ENCODE measurements at regions not wholly inside any gene's neighbourhood (a gene's known extent, or its start where the extent isn't known, plus 50 kb on each side); places are given as distances from the start of the nearest gene placed in this dataset.
"Not testable (repeated sequence)": the region's sequence is repeated elsewhere in the genome, so short reads cannot be mapped to it uniquely, and the experiment has no call there.

DNA sequence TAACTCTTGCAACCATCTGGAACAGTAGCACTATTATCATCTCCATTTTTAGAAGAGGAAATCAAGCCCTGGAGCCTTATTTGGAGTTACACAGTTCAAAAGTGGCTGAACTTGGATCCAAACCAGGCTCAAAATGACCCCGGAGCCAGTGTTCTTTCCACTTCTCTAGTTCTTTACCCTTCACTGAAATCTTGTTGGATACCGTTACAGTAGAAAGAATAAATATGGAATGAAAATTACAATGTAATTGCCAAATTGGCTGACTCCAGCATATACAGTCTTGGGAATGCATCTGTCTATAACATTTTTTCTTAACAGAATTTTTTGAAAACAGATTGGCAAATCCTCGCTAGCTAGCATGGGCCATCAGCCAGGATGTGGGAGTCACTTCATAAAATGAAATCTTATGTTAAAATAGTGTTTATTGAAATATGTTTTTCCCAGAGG, 261.4 kb downstream of the CTH start:
- peak; percentile 64 for DNase-seq (ENCODE audit: low read depth)

- DNase-seq (ENCODE audit: low read depth) = no peak
Observed at GRCh38 chr1:70674941-70675685, 264.0 kb downstream of the CTH start.

DNA sequence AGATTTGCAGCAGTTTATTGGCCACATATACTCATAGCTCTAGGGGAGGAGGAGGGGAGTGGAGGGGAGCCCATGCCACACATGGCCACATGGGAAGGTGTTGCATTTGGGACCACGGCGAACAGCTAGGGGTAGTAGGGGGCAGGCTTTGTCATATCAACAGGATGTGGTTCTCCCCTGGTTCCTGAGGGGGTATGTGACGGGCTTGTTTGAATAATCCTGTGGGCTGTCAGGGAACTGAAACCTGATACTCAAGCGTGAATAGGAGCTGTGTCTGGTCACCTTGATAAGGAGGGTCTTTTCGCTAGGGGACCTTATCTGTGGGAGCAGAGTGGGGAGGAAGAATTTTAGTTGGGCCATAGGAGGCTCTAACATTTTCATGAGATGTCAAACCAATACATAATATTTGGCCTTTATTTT, 264.7 kb downstream of the CTH start:
- DNase-seq (ENCODE audit: low read depth) = no peak

GRCh38 chr1:70685300-70686286, 274.5 kb downstream of the CTH start:
- peak; percentile 64 for DNase-seq (ENCODE audit: low read depth)

DNA sequence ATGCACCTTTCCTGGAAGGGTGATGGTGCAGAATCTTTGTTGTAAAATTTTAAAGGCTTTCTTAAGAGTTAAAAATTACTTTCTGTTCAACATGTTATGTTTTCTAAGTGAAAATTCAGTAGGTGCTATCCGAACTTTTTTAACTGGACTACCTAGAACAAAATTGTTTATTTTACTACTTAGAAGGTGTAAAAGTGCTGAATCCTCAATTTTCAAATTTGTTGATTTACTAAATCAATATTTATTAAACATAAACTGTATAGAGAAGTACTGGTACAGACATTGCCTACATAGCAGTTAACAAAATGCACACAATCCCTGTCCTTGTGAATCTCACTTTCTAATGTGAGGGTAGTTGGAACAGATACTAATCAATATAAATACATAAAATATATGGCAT, 277.5 kb downstream of the CTH start:
- DNase-seq (ENCODE audit: low read depth) = no peak

DNA sequence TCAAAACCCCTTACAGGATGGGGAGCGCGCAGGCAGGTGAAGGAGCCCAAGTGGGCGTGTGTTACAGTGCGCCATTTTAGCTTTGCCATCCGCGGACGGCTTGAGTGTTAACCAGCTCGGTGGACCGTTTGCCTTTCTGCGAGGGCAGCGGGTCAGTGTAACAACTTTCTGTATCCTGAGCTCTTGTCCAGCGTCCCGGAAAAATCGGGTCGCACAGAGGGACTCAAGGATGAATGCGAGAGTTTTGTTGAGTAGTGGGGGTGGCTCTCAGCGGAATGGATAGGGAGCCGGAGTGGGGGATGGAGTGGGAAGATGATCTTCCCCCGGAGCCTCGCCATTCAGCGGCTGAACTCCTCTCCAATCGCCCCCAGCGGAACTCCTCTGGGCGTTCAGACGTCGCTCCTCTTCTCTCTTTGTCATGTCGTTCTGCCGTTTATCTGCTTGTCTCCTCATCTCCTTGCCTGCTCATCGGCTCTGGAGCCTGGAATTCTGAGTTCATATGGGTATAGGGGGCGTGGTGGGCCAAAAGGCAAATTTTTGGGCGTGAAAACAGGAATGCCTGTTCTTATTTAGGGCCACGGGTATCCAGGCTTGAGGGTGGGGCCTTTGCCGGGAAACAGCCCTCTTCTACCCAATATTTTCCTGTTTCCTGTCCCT, 295.4 kb downstream of the CTH start:
- no peak for DNase-seq (ENCODE audit: low read depth)

DNA sequence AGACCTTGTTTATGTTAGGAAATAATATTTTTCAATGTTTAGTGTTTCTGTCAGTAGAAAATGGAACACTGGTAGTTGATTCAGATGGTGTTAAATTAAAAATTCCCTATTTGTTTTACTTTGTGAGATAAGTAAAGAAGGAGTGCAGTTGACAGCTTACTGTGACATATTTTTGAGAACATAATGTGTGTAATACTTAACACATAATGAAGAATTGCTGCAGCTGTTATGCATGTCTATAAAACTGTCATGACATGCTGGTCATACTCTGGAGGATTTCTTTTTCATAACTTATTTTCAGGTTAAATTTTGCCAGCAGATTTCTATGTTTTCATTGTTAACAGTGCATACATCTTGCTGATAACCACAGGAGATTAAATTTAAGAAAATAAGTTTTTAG, 296.1 kb downstream of the CTH start:
- DNase-seq (ENCODE audit: low read depth) = no peak

- DNase-seq (ENCODE audit: low read depth) = no peak
Observed at GRCh38 chr1:70714149-70714548, 303.1 kb downstream of the CTH start.

DNA sequence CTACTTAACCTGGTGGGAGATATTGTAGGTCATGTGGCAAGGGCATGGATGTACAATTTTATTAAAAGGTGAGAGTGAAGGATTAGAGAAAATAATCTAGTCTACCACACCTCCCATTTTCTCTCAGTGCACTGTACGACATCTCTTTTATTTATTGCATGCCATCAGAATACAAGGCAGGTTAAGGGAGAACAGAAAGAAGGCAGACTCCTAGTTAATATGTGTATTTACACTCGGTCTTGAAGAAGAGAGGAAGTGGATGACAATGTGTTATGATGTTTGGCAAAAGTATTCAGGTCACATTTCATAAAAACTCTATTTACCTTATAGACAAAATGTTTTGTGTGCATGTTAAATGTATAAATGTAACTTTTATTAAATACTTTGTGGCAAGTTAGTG, 306.1 kb downstream of the CTH start:
- no peak for DNase-seq (ENCODE audit: low read depth)

GRCh38 chr1:70717656-70718055, 306.6 kb downstream of the CTH start:
- DNase-seq (ENCODE audit: low read depth) = no peak

DNA sequence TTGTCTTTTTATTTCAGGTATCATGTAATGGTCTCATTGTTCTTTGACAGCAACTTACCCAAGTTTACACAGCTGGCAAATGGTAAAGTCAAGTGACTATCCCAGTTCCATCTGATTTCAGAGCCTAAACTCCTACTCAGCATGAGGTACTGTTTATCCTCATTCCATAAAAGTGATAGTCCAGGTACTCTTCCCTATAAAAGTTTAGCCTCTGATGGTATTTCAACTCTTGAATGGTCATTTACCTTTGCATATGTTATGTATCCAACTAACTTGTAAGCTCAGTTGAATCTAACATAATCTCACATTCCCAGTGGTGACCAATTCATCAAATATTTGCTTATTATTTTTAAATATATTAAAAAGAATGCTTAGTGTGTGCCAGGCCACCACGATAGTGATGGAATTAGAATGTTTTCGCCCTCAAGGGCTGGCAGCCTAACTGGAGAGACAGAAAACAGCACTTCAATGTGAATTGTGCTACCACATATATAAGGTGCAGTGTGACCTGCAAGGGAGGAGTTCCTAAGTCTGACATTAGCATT, 307.1 kb downstream of the CTH start:
- DNase-seq (ENCODE audit: low read depth) = peak; percentile 21

DNA sequence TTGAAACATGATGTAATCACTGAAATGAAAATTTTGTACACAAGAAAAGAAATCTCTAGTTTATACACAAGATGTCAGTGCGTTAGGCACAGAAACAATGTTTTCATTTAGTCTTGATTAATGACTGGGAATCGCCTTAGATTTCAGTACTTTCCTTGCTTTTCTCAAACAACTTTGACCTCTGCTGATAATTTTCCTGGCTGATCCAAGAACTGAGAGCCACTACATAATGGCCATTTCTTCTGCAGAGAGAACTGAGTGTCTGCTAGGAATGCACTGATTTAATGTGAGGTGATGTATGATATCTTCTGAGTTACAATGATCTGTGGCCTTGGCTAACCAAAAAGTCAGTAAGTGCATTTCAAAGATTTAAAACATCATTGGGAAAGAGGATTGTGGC, 308.1 kb downstream of the CTH start:
- no peak for DNase-seq (ENCODE audit: low read depth)

DNA sequence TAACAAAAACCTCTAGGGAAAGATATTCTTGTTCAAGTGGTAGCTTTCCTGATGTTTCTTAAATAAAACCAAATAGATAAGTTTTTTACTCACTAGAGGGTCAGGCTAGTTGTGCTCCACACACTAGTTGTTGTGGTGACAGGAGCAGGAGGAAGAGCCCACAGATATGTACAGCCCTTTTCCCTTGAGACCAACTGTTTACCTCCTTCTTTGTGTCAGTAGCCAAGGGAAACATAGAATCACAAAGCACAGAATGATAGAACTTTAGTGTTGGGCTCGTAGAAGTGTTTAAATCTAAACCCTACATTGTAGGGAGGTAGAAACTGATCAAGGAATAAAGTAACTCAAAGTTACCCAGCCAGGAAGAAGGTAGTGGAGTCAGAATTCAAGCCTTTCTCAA, 309.0 kb downstream of the CTH start:
- DNase-seq (ENCODE audit: low read depth) = no peak

- DNase-seq (ENCODE audit: low read depth) = no peak
Observed at GRCh38 chr1:70720521-70720920, 309.5 kb downstream of the CTH start.

DNA sequence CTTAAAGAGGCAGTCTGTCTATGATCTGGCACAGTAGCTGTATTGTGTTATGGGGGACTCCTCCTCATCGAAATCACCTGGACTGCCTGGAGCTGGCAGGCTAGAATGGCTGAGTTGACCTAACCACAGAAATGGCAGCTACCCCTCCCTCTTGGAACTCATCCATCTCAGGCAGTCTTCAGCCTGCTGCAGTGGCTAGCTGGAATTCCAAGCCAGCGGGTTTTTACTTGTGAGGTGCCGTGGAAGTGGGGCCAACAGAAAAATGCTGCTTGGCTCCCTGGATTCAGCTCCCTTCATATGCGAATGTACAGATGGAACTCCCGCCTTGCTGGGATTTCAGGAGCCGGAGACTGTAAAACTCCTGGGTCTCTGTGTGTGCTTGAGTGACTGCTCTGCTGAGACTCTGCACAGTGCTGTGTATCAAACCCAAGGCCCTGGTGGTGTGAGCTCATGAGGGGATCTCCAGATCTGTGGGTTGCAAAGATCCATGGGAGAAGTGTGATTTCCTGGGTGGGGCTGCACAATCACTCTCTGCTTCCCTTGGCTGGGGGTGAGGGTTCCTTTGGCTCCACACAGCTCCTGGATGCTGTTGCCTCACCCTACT, 316.9 kb downstream of the CTH start:
- DNase-seq (ENCODE audit: low read depth) = no peak

GRCh38 chr1:70736518-70736917, 311.1 kb downstream of the PTGER3 start:
- not testable (repeated sequence) for DNase-seq (ENCODE audit: low read depth)

DNA sequence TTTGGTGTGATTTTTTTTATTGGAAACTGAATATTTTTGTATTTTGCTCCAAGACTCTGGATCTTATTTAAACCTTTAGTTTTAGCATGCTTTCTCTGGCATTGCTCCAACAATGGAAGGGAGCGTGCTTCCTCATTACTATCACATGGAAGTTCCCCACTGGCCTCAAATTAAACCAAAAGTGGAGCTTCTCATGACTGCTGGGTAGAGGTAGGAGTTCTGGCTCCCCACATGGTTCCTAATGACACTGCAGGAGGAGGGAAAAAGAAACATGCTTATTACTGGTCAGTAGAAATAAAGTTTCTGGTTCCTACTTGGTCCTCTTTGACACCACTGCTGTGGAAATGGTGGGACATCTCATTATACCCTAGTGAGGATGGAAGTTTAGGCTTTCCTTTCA, 310.5 kb downstream of the PTGER3 start:
- DNase-seq (ENCODE audit: low read depth) = no peak

GRCh38 chr1:70738624-70739023, 309.0 kb downstream of the PTGER3 start:
- no peak for DNase-seq (ENCODE audit: low read depth)

DNA sequence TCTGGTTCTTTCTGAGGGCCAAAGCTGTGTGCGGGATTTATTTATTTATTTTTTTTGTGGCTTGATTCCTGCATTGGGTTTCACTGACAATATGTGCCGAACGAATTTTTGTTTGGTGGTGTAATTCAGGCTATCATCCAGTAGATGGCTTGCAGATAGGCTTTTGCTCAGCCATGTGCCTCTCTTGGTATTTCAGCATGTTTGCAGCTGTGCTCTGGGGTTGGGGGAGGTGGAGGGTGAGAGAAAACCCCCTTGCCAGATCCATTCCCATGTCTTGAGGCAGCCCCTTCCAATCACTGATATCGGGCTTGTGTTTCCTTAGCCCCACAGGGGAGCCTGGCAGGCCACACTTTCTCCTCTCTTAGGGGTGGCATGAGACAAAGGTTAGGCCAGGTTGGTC, 302.4 kb downstream of the PTGER3 start:
- DNase-seq (ENCODE audit: low read depth) = peak; percentile 17

DNA sequence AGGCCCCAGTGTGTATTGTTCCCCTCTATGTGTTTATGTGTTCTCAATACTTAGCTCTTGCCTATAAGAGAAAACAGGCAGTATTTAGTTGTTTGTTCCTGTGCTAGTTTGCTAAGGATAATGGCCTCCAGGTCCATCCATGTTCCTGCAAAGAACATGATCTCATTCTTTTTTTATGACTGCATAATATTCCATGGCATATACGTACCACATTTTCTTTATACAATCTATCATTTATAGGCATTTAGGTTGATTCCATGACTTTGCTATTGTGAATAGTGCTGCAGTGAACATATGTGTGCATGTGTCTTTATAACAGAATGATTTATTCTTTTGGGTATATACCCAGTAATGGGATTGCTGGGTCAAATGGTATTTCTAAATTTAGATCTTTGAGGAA, 301.6 kb downstream of the PTGER3 start:
- DNase-seq (ENCODE audit: low read depth) = not testable (repeated sequence)

- not testable (repeated sequence) for DNase-seq (ENCODE audit: low read depth)
Observed at GRCh38 chr1:70747123-70747522, 300.5 kb downstream of the PTGER3 start.
